ENCODE measurements at regions not wholly inside any gene's neighbourhood (a gene's known extent, or its start where the extent isn't known, plus 50 kb on each side); places are given as distances from the start of the nearest gene placed in this dataset.

DNA sequence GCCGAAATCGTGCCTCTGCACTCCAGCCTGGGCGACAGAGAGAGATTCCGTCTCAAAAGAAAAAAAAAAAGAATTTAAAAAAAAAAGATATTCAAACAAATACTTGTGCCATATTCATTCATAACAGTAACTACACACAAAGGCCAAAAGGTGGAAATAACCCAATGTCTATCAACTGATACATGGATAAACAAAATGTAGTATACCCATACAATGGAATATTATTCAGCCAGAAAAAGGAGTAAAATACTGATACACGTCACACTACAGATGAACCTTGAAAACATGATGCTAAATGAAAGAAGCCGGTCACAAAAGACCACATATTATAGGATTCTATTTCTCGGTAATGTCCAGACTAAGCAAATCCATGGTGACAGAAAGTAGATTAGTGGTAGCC is 109.4 kb upstream of the SOD1 start:
- H3K9ac ChIP-seq (ENCODE audit: insufficient read depth in 1 of 2, low read depth in 2 of 2, low read length in 2 of 2): no peak overlapping the region
- DNase-seq (ENCODE audit: extremely low read depth in 1 of 4, low spot score in 3 of 4) (no peak), ATAC-seq (no peak), FAIRE-seq (no peak)
- no peak overlapping the region for H2AFZ ChIP-seq (ENCODE audit: low read depth, low read length)
- no peak overlapping the region for H3K4me3 ChIP-seq
- H3K27ac ChIP-seq (ENCODE audit: extremely low read depth, low read depth, low read length): no peak overlapping the region
- no peaks in the 10 kb centered on the region for H3K9me1 ChIP-seq (ENCODE audit: control insufficient read depth, insufficient read depth, low read length)
- no peaks in the 10 kb centered on the region for H3K36me3 ChIP-seq (ENCODE audit: control insufficient read depth, insufficient read depth, low read length)
- no peaks in the 10 kb centered on the region for H3K9me3 ChIP-seq (replicated peaks; ENCODE audit: control insufficient read depth, insufficient read depth, low read depth, low read length)
- BruUV-seq (replicated peaks): no TSS peak
- no peaks in the 10 kb centered on the region for H3K79me2 ChIP-seq (ENCODE audit: control insufficient read depth, insufficient read depth, low read length)
- POLR2A ChIA-PET: no interaction called here
- no peak overlapping the region for H3K4me2 ChIP-seq (ENCODE audit: insufficient read depth, low read length)
- intact Hi-C loops (cut with micrococcal nuclease): no loop called here
- no peaks in the 10 kb centered on the region for H3K4me1 ChIP-seq (replicated peaks in 1 of 2; ENCODE audit: control insufficient read depth in 2 of 2, insufficient read depth in 2 of 2, low read length in 2 of 2)
- H3K27me3 ChIP-seq (ENCODE audit: control insufficient read depth in 2 of 2, insufficient read depth in 2 of 2, low read length in 2 of 2): peaks cover 0 to 13% of the 10 kb centered on the region in 2 experiments; a peak in 3 of 5 replicates
- TF ChIP-seq CTCF (IDR thresholded peaks at IDR 0.05 in 2 of 3, conservative IDR thresholded peaks at IDR 0.05 in 1 of 3; ENCODE audit: insufficient read depth in 2 of 3, low read depth in 1 of 3, low read length in 3 of 3): no peak
- TF ChIP-seq MEIS2 (IDR thresholded peaks at IDR 0.05; ENCODE audit: partially characterized antibody): no peak
- TF ChIP-seq SREBF2 (CRISPR knock-in tag; IDR thresholded peaks at IDR 0.05): no peak
- no peak for TF ChIP-seq ZNF778 (CRISPR knock-in tag; IDR thresholded peaks at IDR 0.05)
- TF ChIP-seq, protein P1, sequence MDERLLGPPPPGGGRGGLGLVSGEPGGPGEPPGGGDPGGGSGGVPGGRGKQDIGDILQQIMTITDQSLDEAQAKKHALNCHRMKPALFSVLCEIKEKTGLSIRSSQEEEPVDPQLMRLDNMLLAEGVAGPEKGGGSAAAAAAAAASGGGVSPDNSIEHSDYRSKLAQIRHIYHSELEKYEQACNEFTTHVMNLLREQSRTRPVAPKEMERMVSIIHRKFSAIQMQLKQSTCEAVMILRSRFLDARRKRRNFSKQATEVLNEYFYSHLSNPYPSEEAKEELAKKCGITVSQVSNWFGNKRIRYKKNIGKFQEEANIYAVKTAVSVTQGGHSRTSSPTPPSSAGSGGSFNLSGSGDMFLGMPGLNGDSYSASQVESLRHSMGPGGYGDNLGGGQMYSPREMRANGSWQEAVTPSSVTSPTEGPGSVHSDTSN (CRISPR knock-in tag; IDR thresholded peaks at IDR 0.05; ENCODE audit: low read depth): no peak
- TF ChIP-seq, protein P1 (tag; conservative IDR thresholded peaks at IDR 0.05; ENCODE audit: low read depth): no peak
- no peak for TF ChIP-seq ZNF444 (CRISPR knock-in tag; IDR thresholded peaks at IDR 0.05)
- TF ChIP-seq, protein P2, sequence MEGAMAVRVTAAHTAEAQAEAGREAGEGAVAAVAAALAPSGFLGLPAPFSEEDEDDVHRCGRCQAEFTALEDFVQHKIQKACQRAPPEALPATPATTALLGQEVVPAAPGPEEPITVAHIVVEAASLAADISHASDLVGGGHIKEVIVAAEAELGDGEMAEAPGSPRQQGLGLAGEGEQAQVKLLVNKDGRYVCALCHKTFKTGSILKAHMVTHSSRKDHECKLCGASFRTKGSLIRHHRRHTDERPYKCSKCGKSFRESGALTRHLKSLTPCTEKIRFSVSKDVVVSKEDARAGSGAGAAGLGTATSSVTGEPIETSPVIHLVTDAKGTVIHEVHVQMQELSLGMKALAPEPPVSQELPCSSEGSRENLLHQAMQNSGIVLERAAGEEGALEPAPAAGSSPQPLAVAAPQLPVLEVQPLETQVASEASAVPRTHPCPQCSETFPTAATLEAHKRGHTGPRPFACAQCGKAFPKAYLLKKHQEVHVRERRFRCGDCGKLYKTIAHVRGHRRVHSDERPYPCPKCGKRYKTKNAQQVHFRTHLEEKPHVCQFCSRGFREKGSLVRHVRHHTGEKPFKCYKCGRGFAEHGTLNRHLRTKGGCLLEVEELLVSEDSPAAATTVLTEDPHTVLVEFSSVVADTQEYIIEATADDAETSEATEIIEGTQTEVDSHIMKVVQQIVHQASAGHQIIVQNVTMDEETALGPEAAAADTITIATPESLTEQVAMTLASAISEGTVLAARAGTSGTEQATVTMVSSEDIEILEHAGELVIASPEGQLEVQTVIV (CRISPR knock-in tag; IDR thresholded peaks at IDR 0.05; ENCODE audit: borderline replicate concordance): no peak
- no peak for TF ChIP-seq ZNF143 (CRISPR knock-in tag; IDR thresholded peaks at IDR 0.05)
- in situ Hi-C loops (cut with MboI): no loop called here
- 5% methylated on average over 7 of the region's 7 CpGs for WGBS (ENCODE audit: insufficient coverage, low coverage, missing lambda C conversion rate)
- CTCF ChIA-PET (ENCODE audit: low intra/inter-chr PET ratio): no interaction called here
- no peaks in the 10 kb centered on the region for H4K20me1 ChIP-seq (replicated peaks; ENCODE audit: control insufficient read depth, insufficient read depth, low read length)
